ENCODE measurements at regions not wholly inside any gene's neighbourhood (a gene's known extent, or its start where the extent isn't known, plus 50 kb on each side); places are given as distances from the start of the nearest gene placed in this dataset.

- no peak for TF ChIP-seq EZH2 (IDR thresholded peaks at IDR 0.05; ENCODE audit: insufficient read depth, poor library complexity, severe bottlenecking)
- TF ChIP-seq EZH2phosphoT487 (IDR thresholded peaks at IDR 0.05; ENCODE audit: insufficient read depth, low read depth): no peak
Observed at GRCh38 chr14:99075771-99076375, 196.1 kb downstream of the BCL11B start.

Measured in GM23248 (cell line).